H1 (cell line): ENCODE measurements at regions not wholly inside any gene's neighbourhood (a gene's known extent, or its start where the extent isn't known, plus 50 kb on each side); places are given as distances from the start of the nearest gene placed in this dataset.

Experiments
- ASH2L ChIP-seq: fragments of 200-600, 300-600 bp; sonication (generic); IDR thresholded peaks from one replicate; pipeline ENCODE4 v1.7.1; 2017; ENCODE audit warnings: low read length
- NRF1 ChIP-seq: IDR thresholded peaks from 2 replicates; pipeline ENCODE4 v1.6.1; 2011; ENCODE audit warnings: mild to moderate bottlenecking, low read depth, low read length, improper control_type of control experiment
- RXRA ChIP-seq: IDR thresholded peaks from 2 replicates; pipeline ENCODE4 v1.6.1; 2011; ENCODE audit warnings: low read depth, mild to moderate bottlenecking, low read length, moderate library complexity; ENCODE audit not compliant: insufficient read depth
- SIRT6 ChIP-seq: IDR thresholded peaks from one replicate; pipeline ENCODE4 v1.7.1; 2012; ENCODE audit warnings: low read length, inconsistent platforms
- SUZ12 ChIP-seq: fragments of 200-600 bp; sonication (generic); IDR thresholded peaks from 2 replicates; pipeline ENCODE4 v1.6.1; 2012; ENCODE audit warnings: mild to moderate bottlenecking, inconsistent platforms, low read length, moderate library complexity, mixed read lengths

DNA sequence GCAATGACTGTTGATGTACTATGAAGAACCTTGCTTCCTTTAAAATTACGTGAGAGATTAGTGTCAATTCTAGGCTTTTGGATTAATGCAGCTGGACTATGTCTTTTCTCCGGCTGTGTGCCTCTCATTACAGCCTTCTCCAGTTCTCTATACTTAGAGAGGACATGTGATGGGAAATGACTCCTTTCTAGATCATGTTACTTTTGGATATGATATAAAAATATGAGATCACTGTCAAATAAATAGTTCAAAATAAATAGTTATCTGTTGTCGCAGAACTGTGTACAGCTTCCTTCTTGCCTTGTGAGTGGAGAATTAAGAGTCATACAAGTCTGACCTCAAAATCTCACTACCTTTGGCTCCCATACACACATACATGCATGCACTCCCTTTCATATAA lies 592.4 kb downstream of the DIPK2A start (continued):
- no peak for TF ChIP-seq ASH2L
- TF ChIP-seq NRF1, result no peak
- TF ChIP-seq SUZ12, result no peak
- no peak for TF ChIP-seq SIRT6
- TF ChIP-seq RXRA, result no peak
